NOMO-1 treated with DMSO at 0.1 percent for 48 hours (cell line): ENCODE measurements at regions not wholly inside any gene's neighbourhood (a gene's known extent, or its start where the extent isn't known, plus 50 kb on each side); places are given as distances from the start of the nearest gene placed in this dataset.
A peak's percentile ranks its signal among the peaks of the same experiment; 100 is the strongest.

Source experiments
- DNase-seq: peaks from one replicate; lab custom pipeline; 2025; ENCODE audit not compliant: unreplicated experiment; lab: John Stamatoyannopoulos, UW

GRCh38 chr4:176970853-176971252 is 178.1 kb upstream of the VEGFC start:
- no peak for DNase-seq

GRCh38 chr4:176971576-176972115 is 178.9 kb upstream of the VEGFC start:
- no peak for DNase-seq

GRCh38 chr4:176979416-176979815 is 186.7 kb upstream of the VEGFC start:
- peak; percentile 92 for DNase-seq

- DNase-seq = peak; percentile 89
Observed at GRCh38 chr4:176981074-176981473, 188.4 kb upstream of the VEGFC start.

GRCh38 chr4:176981551-176981950 is 188.8 kb upstream of the VEGFC start:
- DNase-seq = peak; percentile 85

- DNase-seq = no peak
Observed at GRCh38 chr4:176988226-176988625, 195.5 kb upstream of the VEGFC start.

GRCh38 chr4:176989186-176989585 is 196.5 kb upstream of the VEGFC start:
- no peak for DNase-seq

GRCh38 chr4:176999935-177000543 is 207.3 kb upstream of the VEGFC start:
- DNase-seq = no peak

GRCh38 chr4:177001271-177002175 is 208.8 kb upstream of the VEGFC start:
- DNase-seq = peak; percentile 93

- no peak for DNase-seq
Observed at GRCh38 chr4:177005674-177006230, 213.0 kb upstream of the VEGFC start.

GRCh38 chr4:177006331-177006730 is 213.6 kb upstream of the VEGFC start:
- DNase-seq = no peak

GRCh38 chr4:177008071-177008835 is 215.5 kb upstream of the VEGFC start:
- DNase-seq = no peak

- no peak for DNase-seq
Observed at GRCh38 chr4:177008836-177009501, 216.2 kb upstream of the VEGFC start.

GRCh38 chr4:177010418-177010817 is 217.7 kb upstream of the VEGFC start:
- DNase-seq = no peak

- no peak for DNase-seq
Observed at GRCh38 chr4:177012918-177013545, 220.3 kb upstream of the VEGFC start.

- DNase-seq = no peak
Observed at GRCh38 chr4:177016541-177017141, 223.9 kb upstream of the VEGFC start.

GRCh38 chr4:177023951-177024350 is 231.2 kb upstream of the VEGFC start:
- DNase-seq = no peak

GRCh38 chr4:177032341-177032740 is 239.6 kb upstream of the VEGFC start:
- no peak for DNase-seq

GRCh38 chr4:177033135-177033534 is 240.4 kb upstream of the VEGFC start:
- no peak for DNase-seq

- no peak for DNase-seq
Observed at GRCh38 chr4:177033632-177034031, 240.9 kb upstream of the VEGFC start.
